HTR-8/SVneo (cell line): ENCODE measurements at regions not wholly inside any gene's neighbourhood (a gene's known extent, or its start where the extent isn't known, plus 50 kb on each side); places are given as distances from the start of the nearest gene placed in this dataset.
"Not testable (repeated sequence)": the region's sequence is repeated elsewhere in the genome, so short reads cannot be mapped to it uniquely, and the experiment has no call there.

ENCODE experiments used
- DNase-seq: peaks from one replicate; pipeline ENCODE4 v3.0.0; 2011; ENCODE audit warnings: low spot score, mixed read lengths; ENCODE audit not compliant: insufficient read length
- FAIRE-seq: peaks from 2 replicates; lab custom pipeline; 2011; peaks lifted over from hg19 to GRCh38; lab: Jason Lieb, UNC

DNA sequence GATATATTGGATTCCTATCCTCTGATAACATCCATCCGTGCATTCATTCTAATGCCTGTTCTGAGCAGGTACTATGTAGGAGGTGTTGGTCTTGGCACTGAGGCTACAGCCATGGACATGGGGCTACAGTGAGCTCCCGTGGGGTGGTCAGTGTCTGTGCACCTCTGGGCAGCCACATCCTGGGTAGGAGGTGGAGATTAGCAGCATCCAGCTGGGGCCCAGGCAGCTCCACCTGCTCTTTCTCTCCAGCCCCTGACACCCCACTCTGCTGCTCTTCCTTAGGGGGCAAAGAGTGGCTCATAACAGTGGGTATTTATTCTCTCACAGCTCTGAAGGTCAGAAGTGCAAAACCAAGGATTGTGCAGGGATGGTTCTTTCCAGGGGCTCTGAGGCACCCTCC lies 292.0 kb upstream of the SFSWAP start:
- DNase-seq = no peak
- FAIRE-seq = no peak

DNA sequence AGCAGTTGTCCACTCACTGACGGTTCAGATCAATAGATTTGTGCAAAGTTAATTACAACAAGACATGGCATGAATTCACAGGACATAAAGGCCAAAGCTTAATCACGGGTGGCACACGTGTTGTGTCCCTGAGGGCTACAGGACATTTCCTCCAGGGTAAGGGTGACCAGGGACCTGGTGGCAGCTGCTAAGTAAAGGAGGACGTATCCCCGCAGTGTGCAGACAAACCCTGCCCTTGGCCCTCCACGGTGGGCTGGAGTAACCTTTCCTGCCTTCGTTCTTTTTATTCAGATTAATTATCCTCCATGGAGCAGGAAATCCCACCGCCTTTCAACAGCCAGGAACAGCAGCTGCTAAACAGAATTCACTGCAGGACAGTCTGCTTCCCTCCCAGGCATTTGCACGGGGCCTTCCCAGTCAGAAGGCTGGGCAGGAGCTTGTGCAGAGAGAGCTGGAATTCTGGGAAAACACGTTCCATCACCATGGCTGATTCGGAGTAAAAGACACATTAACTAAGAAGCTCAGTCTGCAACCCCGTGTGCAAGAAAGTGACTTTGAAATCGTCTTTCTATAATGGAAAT lies 289.9 kb upstream of the SFSWAP start:
- FAIRE-seq (no peak), DNase-seq (no peak)

DNA sequence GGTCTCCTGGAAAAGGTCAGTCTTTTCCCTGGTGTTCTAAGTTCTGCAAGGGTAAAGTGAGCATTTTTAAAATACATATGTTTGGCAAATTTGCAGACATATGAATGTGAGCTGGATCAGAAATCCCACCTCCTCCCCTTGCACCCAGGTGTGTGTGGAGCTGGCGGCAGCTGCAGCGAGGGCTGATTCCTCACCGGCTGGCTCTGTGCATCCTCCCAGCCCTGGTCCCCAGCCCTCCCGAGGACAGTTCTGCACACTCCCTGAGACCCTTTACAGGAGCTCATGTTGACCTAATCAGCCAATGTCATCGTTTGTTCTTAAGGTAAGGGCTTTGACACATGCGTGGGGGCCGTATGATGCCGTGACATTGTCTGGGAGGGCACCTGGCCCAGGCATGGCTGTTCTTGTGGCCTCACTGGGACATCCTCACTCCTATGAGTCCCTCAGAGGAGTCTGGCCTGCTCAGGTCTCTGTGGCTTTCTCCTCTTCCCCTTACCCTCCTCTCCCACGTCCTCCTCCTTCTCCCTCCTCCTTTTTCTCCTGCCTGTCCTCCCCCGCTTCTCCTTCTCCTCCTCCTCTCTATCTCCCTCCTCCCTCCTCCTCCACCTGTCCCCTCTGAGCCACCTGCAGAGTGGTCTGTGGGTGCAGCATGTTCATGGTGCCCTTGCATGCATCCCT lies 289.2 kb upstream of the SFSWAP start:
- no peak for FAIRE-seq
- no peak for DNase-seq

DNA sequence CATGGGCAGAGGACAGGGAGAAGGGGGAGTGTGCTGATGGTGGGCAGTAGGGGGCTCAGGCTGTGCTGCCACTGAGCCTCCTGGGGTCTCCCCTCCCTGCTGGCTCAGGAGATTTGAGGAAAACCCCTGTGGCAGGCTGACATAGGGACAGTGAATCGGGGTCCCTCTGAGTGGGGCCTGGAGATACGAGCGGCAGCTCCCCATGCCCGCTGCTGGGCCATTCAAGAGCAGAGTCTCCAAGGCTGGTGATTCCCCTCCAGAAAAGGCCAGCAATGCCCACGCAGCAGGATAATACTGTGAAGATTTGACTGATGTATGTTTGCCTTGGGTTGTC lies 288.7 kb upstream of the SFSWAP start:
- no peak for FAIRE-seq

DNA sequence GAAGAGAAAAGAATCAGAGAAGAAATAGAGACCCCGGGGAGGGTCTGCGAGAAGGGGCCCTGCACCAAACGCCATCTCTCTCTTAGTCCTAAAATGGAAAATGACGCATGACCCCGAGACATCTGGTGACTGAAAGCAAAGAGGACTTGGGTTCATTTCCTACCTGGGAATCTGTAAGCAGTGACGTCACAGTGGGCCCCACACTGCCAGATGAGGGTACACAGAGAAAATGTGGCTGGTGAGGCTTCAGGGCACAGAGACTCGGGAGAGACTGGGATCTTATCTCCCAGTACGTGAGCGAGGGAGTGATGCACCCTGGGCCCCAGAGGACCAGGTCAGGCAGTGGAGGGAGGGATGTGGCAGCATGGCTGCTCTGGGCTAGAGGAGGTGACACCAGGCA lies 288.1 kb upstream of the SFSWAP start:
- DNase-seq (no peak), FAIRE-seq (no peak)

More for the DNA sequence above, 288.7 kb upstream of the SFSWAP start:
- DNase-seq = no peak

DNA sequence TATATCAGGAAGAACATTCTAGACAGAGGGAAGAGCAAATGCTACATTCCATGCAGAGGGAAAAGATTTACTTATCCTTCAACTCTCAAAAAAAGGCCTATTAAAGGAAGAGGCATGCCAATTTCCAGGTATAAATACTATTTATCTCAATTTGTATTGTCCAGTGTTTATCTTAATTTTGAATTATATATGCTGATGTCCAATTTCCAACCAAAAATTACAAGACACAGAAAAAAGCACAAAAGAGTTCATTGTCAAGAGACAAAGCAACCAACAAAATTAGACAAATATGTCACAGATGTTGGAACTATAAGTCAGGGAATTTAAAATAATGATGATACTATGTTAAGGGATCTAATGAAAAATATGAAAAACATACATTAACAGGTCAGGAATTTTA lies 286.6 kb upstream of the SFSWAP start:
- DNase-seq (no peak), FAIRE-seq (no peak)

DNA sequence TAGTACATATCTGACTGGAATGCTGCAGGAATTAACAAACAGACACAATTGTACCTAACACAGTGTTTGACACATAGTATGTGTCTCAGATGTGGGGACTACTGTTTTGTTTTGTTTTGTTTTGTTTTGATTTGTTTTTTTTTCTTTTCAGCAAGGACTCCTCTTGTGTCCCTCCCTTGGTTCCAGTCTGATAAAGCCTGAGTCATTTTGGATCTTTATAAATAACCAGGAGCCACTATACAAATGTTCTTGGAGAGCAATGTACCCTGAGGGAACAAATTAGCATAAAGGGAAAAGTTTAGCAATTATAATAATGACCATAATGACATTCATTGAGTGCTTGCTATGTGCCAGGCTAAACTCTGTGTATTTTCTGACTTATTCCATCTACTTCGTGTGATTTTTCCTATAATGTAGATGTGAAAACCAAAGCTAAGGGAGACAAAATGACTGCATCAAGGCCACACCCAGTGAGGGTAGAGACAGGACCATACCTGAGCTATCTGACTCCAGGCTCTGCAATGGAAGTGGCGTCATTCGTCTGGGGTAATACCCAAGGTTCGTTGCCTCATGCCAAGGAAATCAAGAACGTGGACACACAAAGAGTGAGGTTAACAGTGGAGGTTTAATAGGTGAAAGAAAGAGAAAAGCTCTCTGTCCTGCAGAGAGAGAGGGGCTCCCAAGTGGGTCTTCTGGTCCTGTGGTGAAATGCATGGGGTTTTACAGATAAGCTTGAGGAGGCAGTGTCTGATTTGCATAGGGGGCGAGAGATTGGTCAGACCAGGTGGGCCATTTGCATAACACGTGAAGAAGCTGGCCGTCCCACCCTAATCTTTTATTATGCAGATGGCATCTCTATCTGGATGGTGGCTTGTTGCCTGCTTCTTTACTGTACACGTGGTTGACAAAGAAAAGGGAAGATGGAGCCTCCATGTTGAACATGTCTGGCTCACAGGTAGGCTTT lies 285.5 kb upstream of the SFSWAP start:
- FAIRE-seq (no peak), DNase-seq (no peak)

- DNase-seq = no peak
Measured at GRCh38 chr12:131428091-131428685, 282.7 kb upstream of the SFSWAP start.

GRCh38 chr12:131429221-131429620 lies 281.7 kb upstream of the SFSWAP start:
- DNase-seq, FAIRE-seq: not testable (repeated sequence)

More at GRCh38 chr12:131428091-131428685, 282.7 kb upstream of the SFSWAP start:
- no peak for FAIRE-seq

- not testable (repeated sequence) for DNase-seq, FAIRE-seq
Measured at GRCh38 chr12:131429697-131430096, 281.2 kb upstream of the SFSWAP start.

GRCh38 chr12:131430158-131430742 lies 280.6 kb upstream of the SFSWAP start:
- FAIRE-seq = no peak
- DNase-seq = no peak

- DNase-seq, FAIRE-seq: not testable (repeated sequence)
Measured at GRCh38 chr12:131431126-131431655, 279.7 kb upstream of the SFSWAP start.

DNA sequence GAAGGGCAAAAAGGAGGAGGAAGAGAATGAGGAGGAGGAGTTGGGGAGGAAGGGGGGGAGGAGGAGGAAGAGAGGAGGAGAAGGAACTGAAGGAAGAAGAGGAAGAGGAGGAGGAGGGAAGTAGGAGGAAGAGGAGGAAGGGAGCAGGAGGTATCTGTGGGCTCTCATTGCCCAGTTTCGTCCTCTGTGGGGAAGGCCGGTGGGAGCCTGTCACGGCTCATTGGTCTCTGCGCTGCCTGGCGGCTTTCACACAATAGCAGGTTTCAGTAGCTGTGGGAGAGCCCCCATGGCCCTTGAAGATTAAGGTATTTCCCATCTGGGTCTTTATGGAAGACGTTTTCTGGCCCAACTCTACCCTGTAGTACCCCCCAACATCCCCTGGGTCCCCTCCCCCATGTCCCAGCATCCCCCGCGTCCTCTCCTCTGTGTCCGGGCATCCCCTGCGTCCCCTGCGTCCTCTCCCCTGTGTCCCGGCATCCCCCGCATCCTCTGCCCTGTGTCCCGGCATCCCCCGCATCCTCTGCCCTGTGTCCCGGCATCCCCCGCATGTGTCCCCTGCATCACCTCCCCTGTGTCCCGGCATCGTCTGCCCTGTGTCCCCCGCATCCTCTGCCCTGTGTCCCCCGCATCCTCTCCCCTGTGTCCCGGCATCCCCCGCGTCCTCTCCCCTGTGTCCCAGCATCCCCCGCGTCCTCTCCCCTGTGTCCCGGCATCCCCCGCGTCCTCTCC lies 278.2 kb upstream of the SFSWAP start:
- DNase-seq (no peak), FAIRE-seq (no peak)

DNA sequence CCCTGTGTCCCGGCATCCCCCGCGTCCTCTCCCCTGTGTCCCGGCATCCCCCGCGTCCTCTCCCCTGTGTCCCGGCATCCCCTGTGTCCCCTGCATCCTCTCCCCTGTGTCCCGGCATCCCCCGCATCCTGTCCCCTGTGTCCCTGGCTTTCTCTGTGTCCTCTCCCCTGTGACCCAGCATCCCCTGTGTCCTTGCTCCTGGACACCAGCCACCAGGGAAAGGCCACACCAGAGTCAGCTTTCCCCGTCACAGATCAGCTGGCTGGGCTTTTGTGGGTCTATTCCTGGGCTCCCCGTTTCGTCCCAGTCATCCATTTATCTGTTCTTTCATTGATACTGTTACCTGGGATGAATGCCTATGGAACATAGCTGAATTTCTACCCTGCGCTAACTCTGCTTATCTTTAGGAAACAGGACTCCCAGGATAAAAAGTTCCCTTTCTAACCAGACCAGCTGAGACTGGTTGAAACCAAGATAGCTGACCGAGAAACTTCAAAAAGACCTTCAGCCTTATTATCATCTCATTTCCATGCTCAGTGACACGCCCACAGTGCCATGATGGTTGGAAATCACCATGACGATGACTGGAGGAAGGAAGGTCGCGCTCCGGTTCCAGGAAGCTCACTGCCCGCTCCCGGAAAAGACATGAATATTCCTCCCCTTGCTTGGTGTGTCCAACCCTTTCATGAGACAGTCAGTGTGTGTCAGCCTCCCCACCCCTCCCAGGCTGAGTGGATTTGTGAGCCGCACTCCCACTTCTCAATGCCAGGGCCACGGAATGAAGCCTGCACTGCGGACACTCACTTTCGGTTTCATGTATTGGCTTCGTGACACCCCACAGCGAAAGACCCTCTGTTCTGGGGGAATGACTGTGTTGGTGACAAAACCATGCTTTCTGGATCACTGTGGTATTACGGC lies 276.4 kb upstream of the SFSWAP start:
- DNase-seq = no peak
- no peak for FAIRE-seq

DNA sequence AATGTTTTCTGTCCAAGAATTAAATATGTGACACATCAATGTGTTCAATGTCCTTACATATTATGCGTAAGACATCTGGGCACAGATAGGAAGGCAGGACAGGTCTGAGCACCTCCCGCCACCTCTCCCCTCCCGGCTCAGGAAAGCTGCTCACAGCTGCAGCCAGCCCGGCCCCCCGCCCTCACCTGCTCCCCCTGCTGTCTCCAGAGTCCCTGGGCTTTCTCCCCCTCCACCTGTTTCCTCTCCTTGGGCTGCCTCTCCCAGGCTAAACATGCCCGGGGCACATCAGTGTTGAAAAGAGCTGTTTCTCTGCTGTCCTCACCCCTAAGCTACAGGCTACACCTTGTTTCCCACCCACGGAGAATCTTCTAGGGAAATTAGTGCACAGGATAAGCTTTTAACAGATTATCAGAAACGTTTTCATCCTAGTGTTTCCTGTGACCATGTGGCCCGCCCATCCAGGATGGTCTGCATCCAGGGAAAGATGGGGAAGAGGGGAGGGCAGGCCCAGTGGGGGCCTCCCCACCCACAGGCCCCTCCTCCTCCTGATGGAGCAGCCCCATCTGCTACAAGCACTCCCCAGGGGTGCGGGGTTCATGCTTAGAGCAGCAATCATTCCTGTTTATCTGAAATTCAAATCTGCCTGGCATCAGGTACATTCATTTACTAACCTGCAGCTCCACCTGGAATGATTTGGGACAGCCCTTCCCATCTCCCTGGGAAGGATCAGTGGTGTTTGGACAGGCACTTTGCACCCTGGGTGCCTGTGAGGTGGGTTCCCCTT lies 273.8 kb upstream of the SFSWAP start:
- FAIRE-seq = no peak
- DNase-seq = no peak

DNA sequence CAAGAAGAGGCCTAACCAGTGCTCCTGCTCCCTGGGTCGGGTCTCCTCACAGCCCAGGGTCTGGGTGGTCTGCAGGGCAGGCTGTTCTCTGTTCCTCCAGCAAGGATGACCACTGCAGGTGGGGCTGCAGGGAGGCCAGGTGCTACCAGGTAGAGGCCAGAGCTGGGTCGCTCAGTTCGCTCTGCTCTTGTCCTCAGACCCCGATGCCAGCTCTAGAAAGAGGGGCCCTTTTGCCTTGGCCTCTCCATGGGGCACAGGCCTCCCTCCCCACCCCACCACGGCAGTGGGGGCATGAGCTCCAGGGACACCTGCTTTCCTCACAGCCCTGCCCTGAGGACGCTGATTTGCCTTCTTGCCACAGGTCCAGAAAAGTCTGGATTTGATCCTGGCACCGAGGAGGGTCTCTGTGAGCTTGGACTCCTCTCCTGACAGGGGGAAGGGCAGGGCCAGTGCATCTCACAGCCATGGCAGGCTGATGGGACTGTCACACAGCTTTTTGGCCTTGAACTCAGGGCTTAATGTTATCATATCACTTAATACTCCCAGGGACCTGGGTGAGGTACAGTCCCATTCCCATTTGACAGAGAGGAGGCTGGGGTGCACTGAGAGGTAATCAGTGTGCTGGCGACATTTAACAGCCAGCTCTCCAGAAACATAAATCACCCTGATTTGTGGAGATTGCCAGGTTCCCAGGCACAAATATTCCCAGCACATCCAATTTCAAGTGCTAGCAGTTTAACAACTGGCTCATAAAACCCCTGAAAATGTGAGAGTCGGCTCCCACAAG lies 273.0 kb upstream of the SFSWAP start:
- FAIRE-seq = no peak
- no peak for DNase-seq

DNA sequence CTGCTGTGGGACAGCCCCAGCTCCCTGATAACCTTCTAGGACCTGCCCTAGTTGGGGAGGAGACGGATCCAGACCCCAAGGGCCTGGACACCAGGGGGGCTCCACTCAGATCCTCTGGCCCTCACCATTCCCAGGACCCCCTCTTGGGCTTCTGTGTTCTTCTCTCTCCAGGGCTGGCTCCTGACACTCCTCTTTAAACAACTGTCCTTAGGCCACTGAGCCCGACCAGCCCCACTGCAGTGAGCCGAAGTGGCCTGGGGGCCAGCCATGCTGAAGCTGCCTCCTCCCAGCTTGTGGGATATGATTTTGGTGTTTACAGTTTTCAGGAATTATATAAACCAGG lies 272.4 kb upstream of the SFSWAP start:
- not testable (repeated sequence) for FAIRE-seq, DNase-seq
